ENCODE measurements at regions not wholly inside any gene's neighbourhood (a gene's known extent, or its start where the extent isn't known, plus 50 kb on each side); places are given as distances from the start of the nearest gene placed in this dataset.

GRCh38 chr5:18072600-18072999, 438.3 kb downstream of the TAF11L14 start (continued):
- no peak for TF ChIP-seq STAT5A (IDR thresholded peaks at IDR 0.05; ENCODE audit: borderline replicate concordance, low read length)
- TF ChIP-seq, protein P1, sequence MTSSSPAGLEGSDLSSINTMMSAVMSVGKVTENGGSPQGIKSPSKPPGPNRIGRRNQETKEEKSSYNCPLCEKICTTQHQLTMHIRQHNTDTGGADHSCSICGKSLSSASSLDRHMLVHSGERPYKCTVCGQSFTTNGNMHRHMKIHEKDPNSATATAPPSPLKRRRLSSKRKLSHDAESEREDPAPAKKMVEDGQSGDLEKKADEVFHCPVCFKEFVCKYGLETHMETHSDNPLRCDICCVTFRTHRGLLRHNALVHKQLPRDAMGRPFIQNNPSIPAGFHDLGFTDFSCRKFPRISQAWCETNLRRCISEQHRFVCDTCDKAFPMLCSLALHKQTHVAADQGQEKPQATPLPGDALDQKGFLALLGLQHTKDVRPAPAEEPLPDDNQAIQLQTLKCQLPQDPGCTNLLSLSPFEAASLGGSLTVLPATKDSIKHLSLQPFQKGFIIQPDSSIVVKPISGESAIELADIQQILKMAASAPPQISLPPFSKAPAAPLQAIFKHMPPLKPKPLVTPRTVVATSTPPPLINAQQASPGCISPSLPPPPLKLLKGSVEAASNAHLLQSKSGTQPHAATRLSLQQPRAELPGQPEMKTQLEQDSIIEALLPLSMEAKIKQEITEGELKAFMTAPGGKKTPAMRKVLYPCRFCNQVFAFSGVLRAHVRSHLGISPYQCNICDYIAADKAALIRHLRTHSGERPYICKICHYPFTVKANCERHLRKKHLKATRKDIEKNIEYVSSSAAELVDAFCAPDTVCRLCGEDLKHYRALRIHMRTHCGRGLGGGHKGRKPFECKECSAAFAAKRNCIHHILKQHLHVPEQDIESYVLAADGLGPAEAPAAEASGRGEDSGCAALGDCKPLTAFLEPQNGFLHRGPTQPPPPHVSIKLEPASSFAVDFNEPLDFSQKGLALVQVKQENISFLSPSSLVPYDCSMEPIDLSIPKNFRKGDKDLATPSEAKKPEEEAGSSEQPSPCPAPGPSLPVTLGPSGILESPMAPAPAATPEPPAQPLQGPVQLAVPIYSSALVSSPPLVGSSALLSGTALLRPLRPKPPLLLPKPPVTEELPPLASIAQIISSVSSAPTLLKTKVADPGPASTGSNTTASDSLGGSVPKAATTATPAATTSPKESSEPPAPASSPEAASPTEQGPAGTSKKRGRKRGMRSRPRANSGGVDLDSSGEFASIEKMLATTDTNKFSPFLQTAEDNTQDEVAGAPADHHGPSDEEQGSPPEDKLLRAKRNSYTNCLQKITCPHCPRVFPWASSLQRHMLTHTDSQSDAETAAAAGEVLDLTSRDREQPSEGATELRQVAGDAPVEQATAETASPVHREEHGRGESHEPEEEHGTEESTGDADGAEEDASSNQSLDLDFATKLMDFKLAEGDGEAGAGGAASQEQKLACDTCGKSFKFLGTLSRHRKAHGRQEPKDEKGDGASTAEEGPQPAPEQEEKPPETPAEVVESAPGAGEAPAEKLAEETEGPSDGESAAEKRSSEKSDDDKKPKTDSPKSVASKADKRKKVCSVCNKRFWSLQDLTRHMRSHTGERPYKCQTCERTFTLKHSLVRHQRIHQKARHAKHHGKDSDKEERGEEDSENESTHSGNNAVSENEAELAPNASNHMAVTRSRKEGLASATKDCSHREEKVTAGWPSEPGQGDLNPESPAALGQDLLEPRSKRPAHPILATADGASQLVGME (CRISPR knock-in tag; IDR thresholded peaks at IDR 0.05) = no peak
- TF ChIP-seq ZBTB8A (IDR thresholded peaks at IDR 0.05; ENCODE audit: partially characterized antibody) = no peak
- TF ChIP-seq RFX7 (CRISPR knock-in tag; IDR thresholded peaks at IDR 0.05) = no peak
- TF ChIP-seq ZNF408 (CRISPR knock-in tag; IDR thresholded peaks at IDR 0.05; ENCODE audit: low read depth) = no peak
- TF ChIP-seq MBD2 (IDR thresholded peaks at IDR 0.05; ENCODE audit: borderline replicate concordance, low read depth) = no peak
- no peak for TF ChIP-seq TARDBP (IDR thresholded peaks at IDR 0.05)
- no peak for TF ChIP-seq ZNF143 (CRISPR knock-in tag; IDR thresholded peaks at IDR 0.05)
- no peak for TF ChIP-seq GABPB2 (CRISPR knock-in tag; conservative IDR thresholded peaks at IDR 0.05)
- no peak for TF ChIP-seq SNIP1 (IDR thresholded peaks at IDR 0.05; ENCODE audit: low read depth)
